ENCODE measurements at regions not wholly inside any gene's neighbourhood (a gene's known extent, or its start where the extent isn't known, plus 50 kb on each side); places are given as distances from the start of the nearest gene placed in this dataset.

DNA sequence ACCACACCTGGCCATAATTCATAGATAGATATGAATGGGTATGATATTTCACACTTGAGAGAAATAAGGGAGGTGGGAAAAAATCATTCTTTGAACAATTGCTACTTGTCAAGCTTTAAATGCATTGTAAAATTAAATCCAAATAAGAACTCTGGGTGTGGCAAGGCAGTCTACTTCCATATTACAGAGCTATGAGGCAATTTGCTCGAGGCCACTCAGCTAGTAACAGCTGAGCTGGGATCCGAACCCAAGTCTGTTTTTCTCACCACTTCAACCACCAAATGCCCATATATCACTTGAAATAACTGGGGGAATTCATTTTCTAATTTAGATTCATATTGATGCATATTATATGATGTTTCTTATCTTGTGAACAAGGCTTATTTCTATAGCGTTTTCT lies 482.2 kb upstream of the ADAMTS9 start:
- DNase-seq (no peak), ATAC-seq (no peak)
- CTCF ChIA-PET, result interaction anchor here (0.6 kb wide), 1 partner anchor 1072 kb away, joined by 3 read pairs; no protein-coding TSS in a partner anchor
- intact Hi-C loops (cut with micrococcal nuclease), result no loop called here
- TF ChIP-seq, protein P1, sequence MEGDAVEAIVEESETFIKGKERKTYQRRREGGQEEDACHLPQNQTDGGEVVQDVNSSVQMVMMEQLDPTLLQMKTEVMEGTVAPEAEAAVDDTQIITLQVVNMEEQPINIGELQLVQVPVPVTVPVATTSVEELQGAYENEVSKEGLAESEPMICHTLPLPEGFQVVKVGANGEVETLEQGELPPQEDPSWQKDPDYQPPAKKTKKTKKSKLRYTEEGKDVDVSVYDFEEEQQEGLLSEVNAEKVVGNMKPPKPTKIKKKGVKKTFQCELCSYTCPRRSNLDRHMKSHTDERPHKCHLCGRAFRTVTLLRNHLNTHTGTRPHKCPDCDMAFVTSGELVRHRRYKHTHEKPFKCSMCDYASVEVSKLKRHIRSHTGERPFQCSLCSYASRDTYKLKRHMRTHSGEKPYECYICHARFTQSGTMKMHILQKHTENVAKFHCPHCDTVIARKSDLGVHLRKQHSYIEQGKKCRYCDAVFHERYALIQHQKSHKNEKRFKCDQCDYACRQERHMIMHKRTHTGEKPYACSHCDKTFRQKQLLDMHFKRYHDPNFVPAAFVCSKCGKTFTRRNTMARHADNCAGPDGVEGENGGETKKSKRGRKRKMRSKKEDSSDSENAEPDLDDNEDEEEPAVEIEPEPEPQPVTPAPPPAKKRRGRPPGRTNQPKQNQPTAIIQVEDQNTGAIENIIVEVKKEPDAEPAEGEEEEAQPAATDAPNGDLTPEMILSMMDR (IDR thresholded peaks at IDR 0.05), result no peak
- peaks cover 9% of the 10 kb centered on the region for H3K9me3 Mint-ChIP-seq
- POLR2A ChIA-PET, result no interaction called here
- H3K27ac Mint-ChIP-seq, result no peak overlapping the region
- H3K36me3 Mint-ChIP-seq (ENCODE audit: low read depth), result no peaks in the 10 kb centered on the region
- H3K27me3 Mint-ChIP-seq, result no peaks in the 10 kb centered on the region
- no peak overlapping the region for H3K4me3 Mint-ChIP-seq
- H3K4me1 Mint-ChIP-seq (ENCODE audit: low read depth), result no peaks in the 10 kb centered on the region

DNA sequence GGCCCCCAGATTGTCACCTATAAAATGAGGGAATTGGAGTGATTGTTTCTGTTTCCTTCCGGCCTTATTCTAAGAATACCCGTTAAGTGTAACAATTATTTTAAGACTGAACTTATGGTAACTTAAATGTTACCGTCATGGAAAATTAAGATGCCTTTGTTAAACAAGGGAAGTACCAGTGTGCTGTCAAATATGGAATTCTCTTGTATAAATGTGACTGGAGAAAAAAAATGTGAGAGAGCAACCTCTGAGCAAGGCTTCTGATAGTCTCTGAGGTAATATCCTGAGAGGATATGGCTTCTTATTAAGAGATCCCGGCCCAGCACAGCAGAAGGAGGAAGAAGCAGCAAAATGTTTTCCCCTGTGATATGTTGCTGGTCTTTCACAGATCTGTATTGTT lies 480.7 kb upstream of the ADAMTS9 start:
- Mint-ChIP-seq H3K27ac (no peak overlapping the region), H3K4me3 (no peak overlapping the region), H3K4me1 (ENCODE audit: low read depth) (no peaks in the 10 kb centered on the region), H3K27me3 (no peaks in the 10 kb centered on the region), H3K36me3 (ENCODE audit: low read depth) (no peaks in the 10 kb centered on the region), H3K9me3 (peaks cover 9% of the 10 kb centered on the region)
- no peak for DNase-seq
- ChIA-PET POLR2A (no interaction called here), CTCF (no interaction called here)
- intact Hi-C loops (cut with micrococcal nuclease), result no loop called here
- TF ChIP-seq, protein P1 (IDR thresholded peaks at IDR 0.05), result no peak
- ATAC-seq, result no peak

DNA sequence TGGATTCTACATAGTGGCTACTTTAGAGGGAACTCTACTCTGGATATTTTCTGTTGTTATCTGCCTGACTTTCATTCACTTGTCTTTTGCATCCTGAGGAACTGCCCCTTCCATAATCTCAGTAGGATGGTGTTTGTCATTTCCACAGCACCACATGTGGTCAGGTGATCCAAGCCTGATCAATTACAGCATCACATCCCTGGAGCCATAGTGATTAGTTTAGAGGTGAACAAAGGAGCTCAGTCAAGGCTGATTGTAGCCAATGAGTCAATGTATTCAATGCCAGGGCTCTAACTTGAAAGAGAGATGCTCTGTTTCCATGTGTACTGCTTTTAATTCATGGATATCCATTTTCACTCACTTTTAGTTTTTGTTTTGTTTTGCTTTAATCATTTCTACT lies 478.7 kb upstream of the ADAMTS9 start:
- no peaks in the 10 kb centered on the region for H3K36me3 Mint-ChIP-seq (ENCODE audit: low read depth)
- H3K4me1 Mint-ChIP-seq (ENCODE audit: low read depth), result no peaks in the 10 kb centered on the region
- no peaks in the 10 kb centered on the region for H3K27me3 Mint-ChIP-seq
- TF ChIP-seq, protein P1 (IDR thresholded peaks at IDR 0.05), result no peak
- no peak for ATAC-seq
- ChIA-PET POLR2A (no interaction called here), CTCF (no interaction called here)
- H3K9me3 Mint-ChIP-seq, result peaks cover 7% of the 10 kb centered on the region
- intact Hi-C loops (cut with micrococcal nuclease), result no loop called here
- DNase-seq, result no peak
- H3K27ac Mint-ChIP-seq, result no peak overlapping the region
- H3K4me3 Mint-ChIP-seq, result no peak overlapping the region

DNA sequence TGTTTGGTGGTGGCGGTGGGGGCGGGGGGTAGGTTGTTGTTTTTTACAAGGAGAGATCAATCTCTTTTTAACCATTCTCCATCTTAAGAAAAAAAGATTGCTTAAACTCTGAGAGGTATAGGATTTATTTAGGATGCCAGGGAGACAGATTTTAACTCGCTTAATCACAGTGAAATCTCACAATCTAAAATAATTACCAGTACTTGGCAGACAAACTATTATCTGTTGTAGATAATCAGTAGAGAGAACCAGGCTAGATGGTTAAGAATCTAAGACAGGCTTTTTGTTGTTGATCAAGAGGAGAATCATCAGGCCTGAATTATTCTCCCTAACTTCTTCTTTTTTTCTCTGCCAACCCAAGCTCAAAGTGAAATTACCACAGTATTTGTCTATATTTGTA lies 470.2 kb upstream of the ADAMTS9 start:
- ChIA-PET CTCF (no interaction called here), POLR2A (no interaction called here)
- Mint-ChIP-seq H3K9me3 (peaks cover 2% of the 10 kb centered on the region), H3K27ac (no peak overlapping the region), H3K27me3 (no peaks in the 10 kb centered on the region), H3K36me3 (ENCODE audit: low read depth) (no peaks in the 10 kb centered on the region), H3K4me3 (no peak overlapping the region), H3K4me1 (ENCODE audit: low read depth) (no peaks in the 10 kb centered on the region)
- DNase-seq (no peak), ATAC-seq (no peak)
- TF ChIP-seq, protein P1 (IDR thresholded peaks at IDR 0.05), result no peak
- intact Hi-C loops (cut with micrococcal nuclease), result no loop called here

DNA sequence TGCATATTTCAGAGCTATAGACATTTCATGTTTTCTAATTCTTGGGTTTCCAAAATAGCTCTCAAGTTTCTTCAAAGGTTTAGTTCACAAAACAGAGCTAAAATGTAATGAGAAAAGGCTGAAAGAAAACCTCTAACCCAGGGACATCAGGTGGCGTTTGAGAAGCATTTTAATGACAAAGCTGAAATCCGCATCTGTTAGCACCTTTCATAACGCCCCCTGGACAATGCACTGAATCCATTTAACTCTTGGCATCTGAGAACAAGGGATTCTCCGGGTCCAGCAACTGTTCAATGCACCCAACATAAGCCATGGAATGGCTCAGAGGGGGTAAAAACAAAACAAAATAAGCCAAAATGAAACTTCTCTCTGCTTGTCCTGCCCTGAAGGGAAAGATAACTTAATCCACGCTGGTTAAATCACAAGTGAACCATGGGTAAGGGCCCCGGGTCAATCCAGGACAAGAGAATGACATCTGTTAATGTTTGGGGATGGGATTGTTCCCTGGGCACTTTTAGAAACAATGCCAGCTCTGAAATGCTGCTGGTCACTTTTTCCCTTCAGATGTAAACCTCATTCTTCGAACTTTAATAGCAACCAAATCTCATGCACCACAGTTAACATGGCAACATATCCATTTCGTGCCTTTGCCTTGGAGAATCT lies 466.2 kb upstream of the ADAMTS9 start:
- ChIA-PET CTCF (no interaction called here), POLR2A (interaction anchor here (0.7 kb wide), 1 partner anchor 473 kb away, joined by 3 read pairs; no protein-coding TSS in a partner anchor)
- no peak for DNase-seq
- H3K36me3 Mint-ChIP-seq (ENCODE audit: low read depth), result no peaks in the 10 kb centered on the region
- TF ChIP-seq, protein P1 (IDR thresholded peaks at IDR 0.05), result no peak
- no peaks in the 10 kb centered on the region for H3K27me3 Mint-ChIP-seq
- no peaks in the 10 kb centered on the region for H3K4me1 Mint-ChIP-seq (ENCODE audit: low read depth)
- H3K4me3 Mint-ChIP-seq, result no peak overlapping the region
- intact Hi-C loops (cut with micrococcal nuclease), result no loop called here
- H3K27ac Mint-ChIP-seq, result no peak overlapping the region
- H3K9me3 Mint-ChIP-seq, result peaks cover 2% of the 10 kb centered on the region
- ATAC-seq, result no peak
